ENCODE measurements at regions not wholly inside any gene's neighbourhood (a gene's known extent, or its start where the extent isn't known, plus 50 kb on each side); places are given as distances from the start of the nearest gene placed in this dataset.

GRCh38 chr2:136356125-136357006, 238.4 kb upstream of the CXCR4 start:
- no peak for TF ChIP-seq CTCF (IDR thresholded peaks at IDR 0.05; ENCODE audit: extremely low read depth, missing control alignments)
- no peak for DNase-seq (ENCODE audit: low spot score)

- DNase-seq (ENCODE audit: low spot score): no peak
- TF ChIP-seq CTCF (IDR thresholded peaks at IDR 0.05; ENCODE audit: extremely low read depth, missing control alignments): no peak
These were observed 233.7 kb upstream of the CXCR4 start for GRCh38 chr2:136351684-136352083.

- DNase-seq (ENCODE audit: low spot score): no peak
- TF ChIP-seq CTCF (IDR thresholded peaks at IDR 0.05; ENCODE audit: extremely low read depth, missing control alignments): no peak
These were observed 230.0 kb upstream of the CXCR4 start for GRCh38 chr2:136347981-136348380.

GRCh38 chr2:136344339-136344738, 226.4 kb upstream of the CXCR4 start:
- DNase-seq (ENCODE audit: low spot score): no peak
- no peak for TF ChIP-seq CTCF (IDR thresholded peaks at IDR 0.05; ENCODE audit: extremely low read depth, missing control alignments)

DNA sequence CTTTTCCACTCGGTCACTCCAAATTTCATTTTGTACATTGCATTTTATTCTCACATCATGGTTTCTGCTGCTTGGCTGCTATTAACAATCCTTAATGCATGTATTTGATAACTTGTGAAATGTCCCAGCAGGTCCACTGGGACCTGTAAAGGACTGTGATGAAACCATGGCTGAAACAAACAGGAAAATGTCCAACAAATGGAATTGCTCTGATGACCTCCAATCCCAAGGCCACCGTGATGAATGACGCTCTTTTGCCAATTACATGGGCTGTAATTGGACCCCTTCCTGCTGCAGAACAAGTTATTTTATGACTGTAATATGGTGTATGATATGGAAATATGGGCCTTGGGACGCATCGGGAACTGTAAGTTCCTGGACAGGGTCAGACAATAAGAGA, 224.2 kb upstream of the CXCR4 start:
- no peak for DNase-seq (ENCODE audit: low spot score)
- no peak for TF ChIP-seq CTCF (IDR thresholded peaks at IDR 0.05; ENCODE audit: extremely low read depth, missing control alignments)

DNA sequence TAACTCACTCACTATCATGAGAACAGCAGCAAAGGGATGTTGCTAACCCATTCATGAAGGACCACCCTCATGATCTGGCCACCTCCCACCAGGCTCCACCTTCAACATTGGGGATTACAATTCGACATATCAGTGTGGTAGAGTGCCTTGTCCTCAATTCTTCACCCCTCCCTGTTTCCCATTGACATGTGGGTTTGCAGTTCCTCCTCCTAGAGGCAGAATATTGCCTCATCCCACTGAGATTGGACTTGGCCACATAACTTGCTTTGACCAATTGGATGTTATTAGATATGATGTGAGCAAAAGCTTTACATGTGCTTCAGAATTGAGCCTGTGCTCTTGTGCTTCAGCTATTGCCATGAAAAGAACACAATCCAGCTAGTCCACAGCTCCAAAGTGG, 217.0 kb upstream of the CXCR4 start:
- no peak for TF ChIP-seq CTCF (IDR thresholded peaks at IDR 0.05; ENCODE audit: extremely low read depth, missing control alignments)
- DNase-seq (ENCODE audit: low spot score): no peak

DNA sequence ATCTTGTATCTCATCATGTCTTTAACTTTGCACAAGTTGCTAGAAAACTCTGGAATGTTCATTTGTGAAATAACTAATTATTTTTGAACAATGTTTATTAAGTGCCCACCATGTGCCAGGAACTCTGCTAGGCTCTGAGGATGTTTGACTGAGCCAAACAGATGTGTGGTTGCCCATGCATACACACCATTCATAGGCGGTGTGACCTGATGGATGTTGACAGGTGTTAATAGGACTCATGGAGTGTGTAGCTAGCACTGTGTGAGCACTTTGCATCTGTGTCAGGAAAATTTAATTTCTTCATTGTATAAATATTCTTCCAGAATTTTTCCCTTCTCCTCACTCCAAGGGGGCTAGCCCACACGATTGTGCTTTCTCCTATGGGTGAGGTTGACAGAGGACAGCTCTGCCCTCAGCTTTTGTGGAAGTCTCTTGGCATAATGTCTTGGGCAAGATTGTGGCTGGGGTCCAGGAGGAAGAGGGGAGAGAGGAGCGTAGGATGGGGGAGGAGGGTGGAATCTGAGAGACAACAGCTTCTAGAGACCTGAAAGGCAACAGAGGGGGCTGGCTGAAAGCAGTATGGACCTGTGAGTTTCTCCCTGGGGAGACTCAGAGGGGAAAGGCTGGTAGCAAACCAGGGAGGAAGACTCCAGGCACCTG, 214.6 kb upstream of the CXCR4 start:
- no peak for TF ChIP-seq CTCF (IDR thresholded peaks at IDR 0.05; ENCODE audit: extremely low read depth, missing control alignments)
- DNase-seq (ENCODE audit: low spot score): no peak

Measured in GM20000 (cell line).